ENCODE measurements at regions not wholly inside any gene's neighbourhood (a gene's known extent, or its start where the extent isn't known, plus 50 kb on each side); places are given as distances from the start of the nearest gene placed in this dataset.
"Not testable (repeated sequence)": the region's sequence is repeated elsewhere in the genome, so short reads cannot be mapped to it uniquely, and the experiment has no call there.

DNA sequence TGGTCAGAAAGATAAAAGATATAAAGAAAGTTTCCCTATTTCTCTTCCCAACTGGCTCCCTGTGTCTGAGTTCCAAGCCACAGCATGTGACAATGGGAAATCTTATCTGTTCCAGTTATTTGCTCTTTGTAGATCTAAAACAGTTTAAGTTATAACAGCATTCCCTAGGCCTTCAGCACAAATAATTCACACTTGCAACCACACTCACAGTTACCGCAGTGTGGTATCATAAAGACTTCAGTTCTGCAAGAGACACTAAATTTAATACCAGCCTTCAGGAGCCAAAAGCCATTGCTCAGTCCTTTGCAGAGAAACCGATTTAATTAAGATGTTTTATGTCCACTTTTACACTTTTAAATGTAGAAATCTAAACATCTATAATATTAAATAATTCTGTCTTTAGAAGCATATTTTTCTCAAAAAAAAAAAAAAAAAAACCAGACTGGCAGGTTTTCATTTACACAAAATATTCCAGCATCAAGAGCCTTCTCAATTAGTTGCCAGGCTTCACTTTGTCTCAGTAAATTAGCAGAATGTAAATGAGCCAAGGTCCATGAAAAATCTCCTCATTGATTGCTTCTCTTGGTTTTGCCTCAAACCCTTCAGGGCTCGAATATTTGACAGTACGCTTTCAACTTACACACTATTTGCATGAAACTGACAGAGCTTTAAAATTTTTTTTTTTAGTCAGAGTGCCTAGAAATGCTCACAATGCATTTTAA is 300.0 kb upstream of the DDI1 start:
- TF ChIP-seq, protein P1, sequence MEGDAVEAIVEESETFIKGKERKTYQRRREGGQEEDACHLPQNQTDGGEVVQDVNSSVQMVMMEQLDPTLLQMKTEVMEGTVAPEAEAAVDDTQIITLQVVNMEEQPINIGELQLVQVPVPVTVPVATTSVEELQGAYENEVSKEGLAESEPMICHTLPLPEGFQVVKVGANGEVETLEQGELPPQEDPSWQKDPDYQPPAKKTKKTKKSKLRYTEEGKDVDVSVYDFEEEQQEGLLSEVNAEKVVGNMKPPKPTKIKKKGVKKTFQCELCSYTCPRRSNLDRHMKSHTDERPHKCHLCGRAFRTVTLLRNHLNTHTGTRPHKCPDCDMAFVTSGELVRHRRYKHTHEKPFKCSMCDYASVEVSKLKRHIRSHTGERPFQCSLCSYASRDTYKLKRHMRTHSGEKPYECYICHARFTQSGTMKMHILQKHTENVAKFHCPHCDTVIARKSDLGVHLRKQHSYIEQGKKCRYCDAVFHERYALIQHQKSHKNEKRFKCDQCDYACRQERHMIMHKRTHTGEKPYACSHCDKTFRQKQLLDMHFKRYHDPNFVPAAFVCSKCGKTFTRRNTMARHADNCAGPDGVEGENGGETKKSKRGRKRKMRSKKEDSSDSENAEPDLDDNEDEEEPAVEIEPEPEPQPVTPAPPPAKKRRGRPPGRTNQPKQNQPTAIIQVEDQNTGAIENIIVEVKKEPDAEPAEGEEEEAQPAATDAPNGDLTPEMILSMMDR (IDR thresholded peaks at IDR 0.05; ENCODE audit: low read length, missing control alignments): no peak
- no peak overlapping the region for H3K4me3 ChIP-seq (replicated peaks; ENCODE audit: low read depth, low read length)
- no peak for DNase-seq (ENCODE audit: low read depth)

DNA sequence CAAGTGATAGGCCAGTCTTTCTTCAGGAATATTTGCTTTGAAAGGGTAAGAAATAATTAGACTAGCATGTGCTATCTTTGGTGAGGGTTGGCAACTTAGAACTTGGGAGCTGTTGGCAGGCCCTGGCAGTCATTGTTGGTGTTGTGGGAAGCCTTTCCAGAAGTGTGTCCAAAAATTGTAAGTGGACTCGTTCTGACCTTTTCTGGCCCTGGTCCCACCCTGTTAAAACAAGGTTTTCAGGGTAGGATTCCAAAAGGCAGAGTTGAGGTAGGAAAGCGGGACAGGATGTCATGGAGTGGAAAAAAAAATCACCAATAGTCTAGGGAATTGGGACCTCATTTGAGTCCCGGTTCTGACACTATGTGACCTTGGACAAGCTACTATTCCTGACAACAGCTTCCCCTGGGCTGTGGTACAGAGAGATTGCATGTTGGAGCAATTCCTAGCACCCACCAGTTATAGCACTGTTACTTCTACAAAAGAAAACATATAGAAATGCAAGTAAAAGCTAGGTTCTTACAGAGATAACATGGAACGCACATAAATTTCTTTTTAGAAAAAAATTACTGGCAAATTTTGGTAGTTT is 299.3 kb upstream of the DDI1 start:
- DNase-seq (ENCODE audit: low read depth): no peak
- TF ChIP-seq, protein P1 (IDR thresholded peaks at IDR 0.05; ENCODE audit: low read length, missing control alignments): no peak
- H3K4me3 ChIP-seq (replicated peaks; ENCODE audit: low read depth, low read length): no peak overlapping the region

DNA sequence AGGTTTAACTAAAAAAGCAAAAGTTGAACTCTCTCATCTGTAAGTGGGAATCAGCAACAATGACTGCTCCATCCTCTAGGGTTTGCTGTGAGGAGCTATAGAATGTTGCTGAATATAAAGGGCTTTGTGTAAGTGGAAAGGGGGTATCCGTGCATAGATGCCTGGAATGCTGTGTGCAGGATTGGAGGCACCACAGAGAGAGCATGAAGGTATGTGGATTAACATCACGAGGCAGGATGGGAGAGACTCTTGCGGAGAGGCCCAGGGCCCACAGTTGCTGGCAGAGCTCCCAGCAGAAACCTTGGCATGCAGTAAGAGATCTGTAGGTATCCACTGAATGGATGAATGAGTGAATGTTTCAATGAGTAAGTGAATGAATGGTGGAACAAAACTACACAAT is 298.7 kb upstream of the DDI1 start:
- DNase-seq (ENCODE audit: low read depth): no peak
- TF ChIP-seq, protein P1 (IDR thresholded peaks at IDR 0.05; ENCODE audit: low read length, missing control alignments): no peak
- no peak overlapping the region for H3K4me3 ChIP-seq (replicated peaks; ENCODE audit: low read depth, low read length)

DNA sequence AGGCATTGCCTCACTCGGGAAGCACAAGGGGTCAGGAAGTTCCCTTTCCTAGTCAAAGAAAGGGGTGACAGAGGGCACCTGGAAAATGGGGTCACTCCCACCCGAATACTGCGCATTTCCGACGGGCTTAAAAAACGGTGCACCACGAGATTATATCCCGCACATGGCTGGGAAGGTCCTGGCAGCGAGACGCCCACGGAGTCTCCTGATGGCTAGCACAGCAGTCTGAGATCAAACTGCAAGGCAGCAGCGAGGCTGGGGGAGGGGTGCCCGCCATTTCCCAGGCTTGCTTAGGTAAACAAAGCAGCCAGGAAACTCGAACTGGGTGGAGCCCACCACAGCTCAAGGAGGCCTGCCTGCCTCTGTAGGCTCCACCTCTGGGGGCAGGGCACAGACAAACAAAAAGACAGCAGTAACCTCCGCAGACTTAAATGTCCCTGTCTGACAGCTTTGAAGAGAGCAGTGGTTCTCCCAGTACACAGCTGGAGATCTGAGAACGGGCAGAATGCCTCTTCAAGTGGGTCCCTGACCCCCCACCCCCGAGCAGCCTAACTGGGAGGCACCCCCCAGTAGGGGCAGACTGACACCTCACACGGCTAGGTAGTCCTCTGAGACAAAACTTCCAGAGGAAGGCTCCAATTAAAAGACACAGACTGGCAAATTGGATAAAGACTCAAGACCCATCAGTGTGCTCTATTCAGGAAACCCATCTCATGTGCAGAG is 297.2 kb upstream of the DDI1 start:
- H3K4me3 ChIP-seq (replicated peaks; ENCODE audit: low read depth, low read length); DNase-seq (ENCODE audit: low read depth): not testable (repeated sequence)

DNA sequence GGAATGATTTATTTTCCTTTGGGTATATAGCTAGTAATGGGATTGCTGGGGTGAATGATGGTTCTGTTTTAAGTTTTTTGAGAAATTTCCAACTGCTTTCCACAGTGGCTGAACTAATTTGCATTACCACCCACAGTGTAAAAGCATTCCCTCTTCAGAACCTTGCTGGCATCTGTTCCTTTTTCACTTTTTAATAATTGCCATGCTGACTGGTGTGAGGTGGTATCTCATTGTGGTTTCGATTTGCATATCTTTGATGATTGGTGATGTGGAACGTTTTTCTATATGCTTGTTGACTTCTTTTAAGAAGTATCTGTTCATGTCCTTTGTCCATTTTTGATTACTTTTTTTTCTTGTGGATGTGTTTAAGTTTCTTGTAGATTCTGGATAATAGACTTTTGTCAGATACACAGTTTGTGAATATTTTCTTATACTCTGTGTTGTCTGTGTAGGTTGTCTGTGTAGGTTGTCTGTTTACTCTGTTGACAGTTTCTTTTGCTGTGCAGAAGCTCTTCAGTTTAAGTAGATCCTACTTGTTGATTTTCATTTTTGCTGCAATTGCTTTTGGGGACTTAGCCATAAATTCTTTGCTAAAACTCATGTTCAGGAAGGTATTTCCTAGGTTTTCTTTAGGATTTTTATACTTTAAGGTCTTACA is 291.8 kb upstream of the DDI1 start:
- DNase-seq (ENCODE audit: low read depth): no peak
- TF ChIP-seq, protein P1 (IDR thresholded peaks at IDR 0.05; ENCODE audit: low read length, missing control alignments): no peak

DNA sequence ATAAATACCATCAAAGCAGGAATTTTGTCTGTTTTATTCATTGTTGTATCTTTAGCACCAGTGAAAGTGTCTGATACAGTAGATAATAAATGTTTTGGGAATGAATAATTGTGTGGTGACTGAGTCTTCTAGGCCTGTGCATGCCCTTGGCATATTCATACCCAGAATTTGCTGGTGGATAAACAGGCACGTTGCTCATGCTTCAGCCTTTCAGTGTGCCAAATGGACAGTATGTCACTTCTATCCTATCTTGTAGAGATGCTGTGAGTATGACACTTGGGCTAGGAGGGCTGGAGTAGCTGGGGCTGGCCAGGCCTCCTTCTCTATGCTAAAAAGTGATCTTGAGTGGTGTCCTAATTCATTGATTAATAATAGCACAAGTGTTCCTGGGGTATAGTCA is 287.3 kb upstream of the DDI1 start:
- H3K4me3 ChIP-seq (replicated peaks; ENCODE audit: low read depth, low read length): no peak overlapping the region
- no peak for DNase-seq (ENCODE audit: low read depth)
- TF ChIP-seq, protein P1 (IDR thresholded peaks at IDR 0.05; ENCODE audit: low read length, missing control alignments): no peak

More for the DNA sequence above, 291.8 kb upstream of the DDI1 start:
- H3K4me3 ChIP-seq (replicated peaks; ENCODE audit: low read depth, low read length): no peak overlapping the region

DNA sequence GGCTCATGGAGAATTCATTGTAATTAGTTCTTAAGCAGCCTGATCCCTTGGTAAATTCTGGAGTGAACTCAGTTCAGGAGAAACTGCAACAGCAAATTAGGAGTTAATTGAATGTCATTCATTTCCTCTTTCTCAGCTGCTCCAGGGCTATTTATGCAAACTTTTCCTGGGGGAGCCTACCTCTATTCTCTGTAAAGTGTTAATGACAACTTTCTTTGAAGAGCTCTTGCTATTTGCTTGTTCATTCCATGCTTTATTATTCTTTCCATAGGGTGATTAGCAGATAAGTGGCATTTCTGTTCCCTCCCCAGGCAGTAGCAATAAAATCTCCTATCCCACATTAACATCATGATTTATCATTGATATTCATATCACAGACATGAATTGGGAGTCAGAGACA is 267.6 kb upstream of the DDI1 start:
- no peak overlapping the region for H3K4me3 ChIP-seq (replicated peaks; ENCODE audit: low read depth, low read length)
- TF ChIP-seq, protein P1 (IDR thresholded peaks at IDR 0.05; ENCODE audit: low read length, missing control alignments): no peak

More for the DNA sequence above, 267.6 kb upstream of the DDI1 start:
- no peak for DNase-seq (ENCODE audit: low read depth)
